HG02588 (cell line): ENCODE measurements at regions not wholly inside any gene's neighbourhood (a gene's known extent, or its start where the extent isn't known, plus 50 kb on each side); places are given as distances from the start of the nearest gene placed in this dataset.
A peak's percentile ranks its signal among the peaks of the same experiment; 100 is the strongest.

Source experiments
- ATAC-seq: cut with Tn5 transposase; IDR thresholded peaks from one replicate; pipeline ENCODE4 v1.9.1; 2021; ENCODE audit warnings: mild to moderate bottlenecking, moderate library complexity; ENCODE audit not compliant: unreplicated experiment

DNA sequence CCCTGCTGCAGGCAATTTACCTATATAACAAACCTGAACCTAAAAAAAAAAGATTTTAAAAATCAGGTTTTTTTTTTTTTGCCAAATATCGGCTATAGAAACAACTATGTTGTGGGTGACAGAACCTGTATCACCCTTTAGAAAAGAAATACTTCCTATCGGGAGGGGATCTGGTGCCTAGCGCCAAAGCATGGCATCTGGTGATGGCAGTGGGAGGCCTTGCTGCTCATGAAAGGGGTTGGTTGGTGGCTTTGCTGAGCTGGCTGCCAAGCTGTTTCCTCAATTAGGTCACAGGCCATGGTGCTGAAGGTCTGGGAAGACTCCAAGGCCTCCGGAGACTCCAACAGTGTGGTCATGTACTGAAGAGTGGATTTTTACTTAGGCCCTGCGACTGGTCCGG lies 328.5 kb downstream of the KLF5 start:
- ATAC-seq = no peak

DNA sequence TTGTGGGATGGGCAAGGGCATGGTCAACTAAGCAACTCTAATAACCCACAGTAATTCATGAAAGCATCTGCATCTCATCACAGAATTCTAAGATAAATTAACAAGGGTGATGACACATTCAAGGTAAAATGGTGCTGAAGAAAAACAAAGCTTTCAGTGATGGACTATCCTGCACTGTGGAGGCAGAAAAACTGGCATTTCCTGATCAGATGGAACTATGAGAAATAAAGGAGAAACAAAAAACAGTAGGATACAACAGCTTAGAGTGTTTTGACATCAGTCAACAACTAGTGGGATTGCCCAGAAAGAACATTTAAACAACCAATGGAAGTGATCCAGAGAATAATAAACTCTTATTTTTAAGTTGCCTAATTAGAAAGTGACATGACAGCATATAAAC lies 327.0 kb downstream of the KLF5 start:
- no peak for ATAC-seq

DNA sequence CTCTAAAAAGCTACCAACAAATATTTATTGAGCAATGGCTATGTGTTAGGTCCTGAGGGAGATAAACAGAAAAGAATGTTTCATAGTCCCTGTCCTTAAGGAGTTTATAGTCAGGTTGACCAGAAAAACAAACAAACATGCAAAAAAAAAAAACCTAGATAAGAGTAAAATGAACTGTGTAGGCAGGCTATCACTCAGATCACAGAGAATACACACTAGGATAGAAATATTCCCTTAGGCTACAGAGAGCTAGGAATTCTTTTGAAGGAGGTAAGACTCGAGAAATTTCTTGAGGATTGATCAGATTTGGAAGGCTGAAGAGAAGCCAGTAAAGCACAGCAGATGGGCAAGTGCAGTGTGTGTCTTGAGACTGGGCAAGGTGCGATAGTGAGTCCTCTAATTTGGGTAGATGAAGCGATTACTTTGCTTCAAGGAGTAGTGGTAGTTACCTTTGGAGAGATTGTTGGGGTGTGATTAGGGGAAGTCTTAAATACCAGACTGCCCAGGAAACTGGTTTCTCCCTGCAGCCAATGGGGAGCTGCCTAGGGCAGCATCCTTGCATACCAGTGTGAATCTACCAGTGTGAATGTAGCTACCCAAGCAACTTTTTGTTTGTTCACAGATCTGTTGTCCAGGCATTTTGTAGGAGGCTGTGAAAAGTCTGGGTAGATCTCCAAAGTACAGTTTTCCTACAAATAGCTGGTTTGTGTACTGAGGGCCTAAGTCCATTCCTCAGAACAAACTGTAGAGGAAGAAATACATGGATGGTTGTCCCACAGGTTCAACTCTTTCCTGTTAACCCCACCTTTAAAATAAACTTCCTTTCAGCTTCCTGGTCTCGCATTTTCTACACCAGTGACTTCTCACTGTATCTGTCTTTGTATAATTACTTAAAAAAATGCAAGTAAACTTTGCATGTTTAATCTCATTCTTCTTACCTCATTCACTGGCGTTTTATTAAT lies 314.1 kb downstream of the KLF5 start:
- ATAC-seq = no peak

DNA sequence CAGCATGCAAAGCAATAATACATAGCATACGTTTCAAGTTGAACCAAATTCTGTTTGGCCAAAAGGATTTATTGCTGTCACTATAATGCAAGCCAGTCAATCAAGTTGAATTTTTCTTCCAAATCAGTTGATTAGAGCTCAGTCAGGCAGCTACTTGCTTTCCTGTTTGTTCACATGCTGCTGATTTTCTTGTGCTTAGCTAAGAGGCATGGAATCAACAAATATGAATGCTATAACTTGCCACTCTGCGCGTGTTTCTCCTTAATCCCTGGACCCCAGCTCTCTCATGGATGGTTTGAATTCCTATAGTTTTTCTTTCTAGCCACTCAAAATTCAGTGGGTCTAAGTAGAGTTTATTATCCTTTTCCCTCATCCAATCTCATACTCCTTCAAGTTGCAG lies 311.3 kb downstream of the KLF5 start:
- ATAC-seq = no peak

DNA sequence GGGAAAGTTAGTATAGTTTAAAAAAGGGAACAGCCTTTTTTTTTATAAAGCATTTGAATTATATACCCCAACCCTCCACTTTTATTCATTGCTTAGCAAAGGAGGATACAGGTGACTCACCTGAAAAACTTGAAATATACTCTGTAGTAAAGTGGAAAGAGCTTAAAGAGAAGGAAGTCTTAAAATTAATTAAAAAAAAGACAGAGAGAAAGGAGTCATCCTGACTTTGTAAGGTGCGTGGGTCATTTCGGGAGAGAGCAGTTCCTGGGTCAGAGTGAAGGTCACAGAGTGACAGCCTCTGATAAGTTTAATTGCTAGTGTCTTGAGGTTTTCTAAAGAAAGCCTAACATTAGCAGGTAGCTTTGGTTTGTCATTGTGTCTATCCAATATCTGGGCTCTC lies 310.3 kb downstream of the KLF5 start:
- no peak for ATAC-seq

DNA sequence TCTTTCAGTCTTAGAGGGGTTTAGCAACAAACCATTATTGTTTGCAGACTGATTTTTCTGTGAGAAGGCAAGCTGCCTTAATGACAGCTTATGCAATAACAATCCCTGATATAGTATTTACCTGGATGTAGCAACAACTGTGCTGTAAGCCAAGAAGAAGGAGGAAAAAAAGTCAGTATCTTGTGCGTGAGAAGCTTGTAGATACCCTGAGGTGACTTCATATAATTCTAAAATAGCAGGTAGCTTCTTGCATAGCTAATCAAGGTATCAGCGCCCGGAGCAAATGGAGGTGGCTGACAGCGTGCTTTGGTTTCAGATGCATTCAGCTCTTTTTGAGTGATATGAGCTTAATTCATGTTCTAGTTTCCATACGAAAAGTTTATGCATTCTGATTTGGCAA lies 309.8 kb downstream of the KLF5 start:
- ATAC-seq = no peak

DNA sequence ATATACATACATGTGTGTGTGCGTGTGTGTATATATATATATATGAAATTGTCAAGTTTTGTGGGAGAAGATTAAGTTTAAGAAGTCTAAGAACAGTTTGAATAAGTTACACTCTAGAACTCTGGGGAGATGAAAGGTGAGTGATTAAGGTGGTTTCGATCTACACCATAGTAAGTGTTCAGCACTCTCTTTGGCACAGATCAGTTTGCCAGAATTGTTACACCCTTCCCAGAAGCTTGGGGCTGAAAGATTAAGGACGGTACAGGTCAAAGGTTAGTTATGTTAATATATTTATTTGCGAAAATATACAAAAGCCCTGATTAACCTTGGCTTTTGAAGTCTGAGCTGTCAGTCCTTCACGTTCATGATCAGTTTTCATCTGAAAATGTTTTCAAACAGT lies 309.1 kb downstream of the KLF5 start:
- no peak for ATAC-seq

DNA sequence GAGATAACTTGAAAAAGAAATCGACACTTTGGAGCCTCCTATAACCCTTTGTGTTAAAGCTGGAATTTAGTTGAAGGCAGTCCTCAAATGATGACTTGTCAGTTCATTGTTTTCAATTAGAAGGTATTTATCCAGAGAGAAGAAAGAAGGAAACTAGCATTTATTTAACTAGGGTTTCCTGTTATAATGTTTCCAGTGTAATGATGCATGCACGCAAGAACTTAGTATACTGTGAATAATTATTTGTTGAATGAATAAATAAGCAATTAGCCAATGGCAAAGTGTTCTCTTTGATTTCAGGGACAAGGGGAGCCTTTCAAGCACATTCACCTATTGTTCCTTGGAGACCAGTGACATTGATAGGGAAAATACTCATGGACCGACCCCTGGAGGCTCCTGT lies 307.4 kb downstream of the KLF5 start:
- ATAC-seq = no peak

DNA sequence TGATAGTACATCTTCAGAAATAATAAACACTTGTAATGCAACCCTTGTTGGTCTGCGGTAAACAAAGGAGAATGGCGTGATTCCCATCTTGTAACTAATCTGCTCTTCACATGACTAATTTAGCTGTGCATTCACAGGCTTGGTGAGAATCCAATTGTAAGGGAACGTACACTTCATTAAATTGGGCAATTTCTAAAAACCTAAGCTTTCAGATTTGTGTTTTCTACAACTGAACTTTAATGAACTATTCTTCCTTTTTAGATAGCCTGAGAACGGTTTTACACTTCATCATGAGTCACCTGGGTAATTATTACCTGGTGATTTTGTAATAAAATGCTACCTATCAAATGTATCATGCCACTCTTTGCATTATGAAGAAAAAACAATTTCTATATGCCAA lies 306.9 kb downstream of the KLF5 start:
- no peak for ATAC-seq

DNA sequence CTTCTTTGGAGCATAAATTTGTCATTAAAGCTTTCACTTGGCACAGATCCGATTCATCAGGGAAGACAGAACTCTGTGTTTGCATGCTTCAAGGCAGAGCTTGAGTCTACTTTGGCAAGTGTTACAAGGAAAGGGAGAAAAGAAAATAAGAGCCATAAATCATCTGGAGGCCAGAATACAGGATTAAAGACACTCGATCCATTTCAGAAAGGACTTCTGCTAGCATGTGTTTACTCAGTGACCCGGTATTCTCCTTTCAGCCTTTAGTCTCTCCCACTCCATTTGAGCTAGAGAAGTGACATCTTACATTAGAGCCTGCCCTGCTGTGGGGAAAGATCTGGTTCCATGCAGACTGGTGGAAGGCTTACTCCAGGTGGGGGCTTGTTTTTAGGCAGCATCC lies 306.4 kb downstream of the KLF5 start:
- no peak for ATAC-seq

DNA sequence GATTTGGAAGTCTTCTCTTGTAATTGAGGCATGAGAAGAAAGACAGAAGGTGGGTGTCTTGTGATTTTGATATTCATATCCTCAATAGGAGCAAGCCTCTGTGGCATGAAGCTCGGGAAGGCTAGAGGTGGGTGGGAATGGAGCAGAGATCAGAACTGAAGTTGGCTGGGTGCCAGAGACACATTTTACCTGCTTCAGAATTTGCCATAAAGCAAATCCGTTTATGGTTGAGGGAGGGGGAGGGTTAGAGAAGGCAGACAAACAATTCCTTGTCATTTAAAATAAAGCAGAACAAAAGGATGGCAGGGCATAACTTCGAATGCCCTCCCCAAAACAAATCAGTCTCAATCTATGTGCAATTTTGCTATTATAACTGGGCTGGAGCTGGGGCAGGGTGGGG lies 305.9 kb downstream of the KLF5 start:
- no peak for ATAC-seq

DNA sequence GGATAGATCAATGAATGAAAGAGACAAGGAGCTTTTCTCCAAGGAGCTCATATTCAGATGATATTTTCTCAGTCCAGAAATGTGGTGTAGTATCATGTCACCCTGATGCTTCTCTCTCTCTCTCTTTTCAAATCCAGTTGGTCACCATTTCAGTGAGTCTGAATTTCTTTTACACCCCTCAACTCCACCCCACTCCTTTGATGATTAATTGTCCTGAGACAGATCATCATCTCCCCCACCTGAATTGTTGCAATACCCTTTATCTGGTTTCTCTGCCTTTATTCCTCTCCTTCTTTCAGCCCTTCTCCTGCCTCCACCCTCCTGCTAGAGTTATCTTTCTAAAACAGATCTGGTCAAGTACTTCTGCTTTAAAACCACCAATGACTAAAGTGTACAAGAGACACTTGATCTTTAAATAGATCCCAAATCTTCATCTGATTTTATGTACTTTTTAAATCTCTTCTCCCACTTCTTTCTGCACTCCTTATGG lies 299.8 kb downstream of the KLF5 start:
- no peak for ATAC-seq

DNA sequence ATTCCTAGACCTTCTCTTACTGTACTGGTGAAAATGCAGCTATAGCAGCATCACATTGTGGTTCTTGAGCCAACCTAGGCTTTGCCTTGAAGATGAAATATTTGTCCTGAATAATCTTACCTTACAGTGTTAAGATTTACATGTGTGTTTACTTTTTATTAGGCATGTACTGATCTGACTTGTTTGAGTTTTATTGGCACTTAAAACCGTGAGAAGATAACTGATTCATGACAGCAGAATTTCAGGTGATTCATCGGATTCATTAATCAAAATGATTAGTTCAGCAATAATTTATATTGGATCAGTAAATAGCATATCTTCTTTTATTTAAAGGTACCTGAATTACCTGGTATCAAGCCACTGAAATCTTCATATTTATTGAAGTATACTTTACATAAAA lies 296.3 kb downstream of the KLF5 start:
- no peak for ATAC-seq

DNA sequence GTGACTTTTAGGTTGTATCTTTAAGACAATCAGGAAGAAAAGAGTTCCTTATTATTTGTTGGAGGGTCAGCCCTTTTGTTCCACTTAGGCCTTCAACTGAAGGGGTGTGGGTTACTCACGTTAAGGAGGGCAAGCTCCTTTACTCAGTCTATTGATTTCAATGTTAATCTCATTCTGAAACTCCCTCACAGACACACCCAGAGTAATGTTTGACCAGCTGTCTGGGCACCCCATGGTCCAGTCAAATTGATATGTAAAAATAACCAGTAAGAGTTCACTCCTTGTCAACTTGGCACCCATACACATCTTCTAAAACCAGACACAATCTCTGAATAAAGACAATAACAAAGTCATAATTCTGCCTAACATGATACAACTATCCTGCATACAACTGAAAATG lies 292.9 kb downstream of the KLF5 start:
- ATAC-seq = no peak

DNA sequence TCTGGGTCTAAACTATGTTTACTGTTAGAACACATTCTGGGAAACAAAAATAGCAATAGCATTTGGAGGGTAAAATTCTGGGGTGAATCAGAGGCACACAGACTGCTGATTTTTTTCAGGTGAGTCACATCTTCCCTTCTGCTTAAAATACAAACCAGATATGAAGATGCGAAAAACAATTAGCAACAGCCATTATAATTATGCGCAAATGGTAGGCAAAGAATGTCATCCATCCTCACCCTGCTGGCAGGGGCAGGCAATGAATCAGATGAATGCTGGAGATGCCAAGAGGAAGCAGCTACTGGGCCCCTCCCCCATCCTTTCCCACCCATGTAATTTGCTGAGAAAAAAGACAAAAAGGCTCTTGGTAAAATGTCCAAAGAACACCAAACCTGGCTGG lies 282.9 kb downstream of the KLF5 start:
- no peak for ATAC-seq

DNA sequence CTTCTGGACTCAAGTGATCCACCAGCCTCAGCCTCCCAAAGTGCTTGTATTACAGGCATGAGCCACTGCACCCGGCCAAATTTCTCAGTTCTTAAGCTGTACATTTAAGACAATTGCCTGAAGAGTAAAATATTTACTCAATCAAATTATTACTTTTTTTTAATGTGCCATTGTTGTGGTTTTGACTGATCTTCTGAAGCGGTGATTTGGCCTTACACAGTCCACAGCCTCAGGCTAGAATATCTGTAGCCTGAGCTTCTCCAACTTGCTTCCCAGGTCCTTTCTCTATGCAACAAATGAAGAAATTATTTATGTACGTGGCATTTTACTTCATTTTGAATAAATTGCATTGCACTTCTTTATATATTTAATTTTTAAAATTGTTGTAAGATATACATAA lies 281.3 kb downstream of the KLF5 start:
- no peak for ATAC-seq

DNA sequence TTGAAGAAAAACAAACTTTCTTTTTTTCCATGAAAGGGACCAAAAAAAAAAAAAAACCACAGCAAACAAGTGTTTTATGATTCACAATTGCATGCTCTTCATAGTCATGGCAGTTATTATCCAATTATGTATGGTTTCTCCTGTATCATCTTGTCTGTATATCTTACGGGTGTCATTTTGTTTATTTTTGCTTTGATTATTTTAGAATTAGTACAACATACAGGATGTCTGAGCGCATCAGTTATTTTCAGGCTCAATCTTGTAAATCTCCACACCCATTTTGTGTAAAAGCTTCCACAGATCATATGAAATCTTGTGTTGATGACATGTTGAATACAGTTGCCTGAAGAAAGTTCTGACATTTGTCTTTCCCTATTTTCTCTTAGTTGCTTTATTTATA lies 280.3 kb downstream of the KLF5 start:
- ATAC-seq = no peak

DNA sequence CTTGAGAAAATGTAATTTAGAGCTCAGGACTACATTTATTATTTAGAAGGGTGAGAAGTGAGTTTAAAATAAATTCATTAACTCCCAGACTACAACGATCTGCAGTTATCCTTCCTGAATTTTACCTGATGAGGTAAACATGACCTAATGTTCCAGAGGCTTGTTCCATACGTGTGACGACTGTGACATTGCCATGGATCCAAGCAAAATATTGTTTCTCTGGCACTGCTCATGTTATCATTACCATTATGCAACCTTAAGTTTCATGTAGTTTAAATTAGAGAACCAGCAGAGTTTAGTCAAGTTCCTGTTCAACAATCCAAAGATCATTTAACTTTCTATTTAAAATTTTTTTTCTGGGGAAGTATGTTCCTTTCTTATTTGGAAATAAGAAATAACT lies 279.6 kb downstream of the KLF5 start:
- ATAC-seq = no peak

DNA sequence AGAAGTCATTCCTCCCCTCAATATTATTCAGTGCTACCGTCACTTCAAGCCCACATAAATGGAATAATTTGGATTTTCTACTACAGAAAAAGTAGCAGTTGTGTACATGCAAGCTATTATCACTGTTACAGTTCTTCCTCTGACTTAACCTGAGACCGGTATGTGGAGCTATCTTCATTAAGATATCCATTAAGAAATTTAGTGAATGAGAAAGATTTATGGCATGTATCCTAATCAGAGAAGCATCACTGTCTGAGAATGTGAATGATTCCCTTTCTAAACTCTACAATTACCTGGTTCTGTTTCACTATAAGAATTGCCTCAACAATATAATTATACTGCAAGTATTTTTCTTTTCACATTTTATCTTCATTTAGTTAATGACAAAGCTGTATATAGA lies 278.7 kb downstream of the KLF5 start:
- no peak for ATAC-seq

DNA sequence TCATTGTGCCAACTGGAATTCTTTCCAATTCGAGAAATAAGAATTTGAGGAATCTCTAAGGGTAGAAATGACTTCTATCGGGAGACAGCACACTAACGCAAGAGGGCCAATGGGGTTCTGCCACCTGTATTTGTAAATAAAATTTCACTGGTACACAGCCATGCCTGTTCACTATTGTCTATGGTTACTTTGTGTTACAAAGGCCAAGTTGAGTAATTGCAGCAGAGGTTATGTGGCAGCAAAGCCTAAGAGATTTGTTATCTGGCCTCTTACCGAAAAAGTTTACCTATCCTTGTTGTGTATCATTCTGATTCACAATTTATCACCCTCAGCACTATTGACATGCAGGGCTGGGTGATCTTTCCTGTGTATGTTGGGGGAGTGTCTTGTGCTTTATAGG lies 278.0 kb downstream of the KLF5 start:
- ATAC-seq = no peak

DNA sequence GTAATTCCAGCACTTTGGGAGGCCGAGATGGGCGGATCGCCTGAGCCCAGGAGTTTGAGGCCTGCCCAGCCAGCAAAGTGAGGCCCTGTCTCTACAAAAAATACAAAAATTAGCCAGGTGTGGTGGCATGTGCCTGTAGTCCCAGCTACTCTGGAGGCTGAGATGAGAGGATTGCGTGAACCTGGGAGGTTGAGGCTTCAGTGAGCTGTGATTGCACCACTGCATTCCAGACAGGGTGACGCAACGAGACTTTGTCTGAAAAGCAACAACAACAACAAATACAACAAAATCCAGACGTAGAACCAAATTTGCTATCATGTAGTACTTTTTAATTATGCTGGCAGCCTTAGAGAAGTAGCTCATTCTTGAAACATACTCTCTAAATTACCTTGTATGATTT lies 277.1 kb downstream of the KLF5 start:
- no peak for ATAC-seq

DNA sequence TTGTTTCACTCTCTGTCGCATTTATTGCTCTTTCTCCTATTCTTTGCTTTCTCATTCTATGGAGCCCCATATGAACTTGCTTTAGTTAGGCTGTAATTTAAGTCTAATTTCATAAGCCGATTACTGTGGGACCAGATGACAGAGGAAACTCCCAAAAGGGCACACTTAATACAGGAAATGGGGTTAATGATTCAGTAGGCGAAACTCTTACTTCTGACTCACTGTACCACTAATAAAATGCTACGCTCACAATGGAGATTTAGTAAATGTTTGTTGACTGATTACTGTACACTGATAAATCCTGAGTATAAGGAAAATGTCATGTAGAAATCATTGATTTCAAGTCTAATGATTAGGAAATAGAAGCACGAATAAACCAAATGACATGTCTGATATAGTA lies 276.4 kb downstream of the KLF5 start:
- ATAC-seq = peak; percentile 88

DNA sequence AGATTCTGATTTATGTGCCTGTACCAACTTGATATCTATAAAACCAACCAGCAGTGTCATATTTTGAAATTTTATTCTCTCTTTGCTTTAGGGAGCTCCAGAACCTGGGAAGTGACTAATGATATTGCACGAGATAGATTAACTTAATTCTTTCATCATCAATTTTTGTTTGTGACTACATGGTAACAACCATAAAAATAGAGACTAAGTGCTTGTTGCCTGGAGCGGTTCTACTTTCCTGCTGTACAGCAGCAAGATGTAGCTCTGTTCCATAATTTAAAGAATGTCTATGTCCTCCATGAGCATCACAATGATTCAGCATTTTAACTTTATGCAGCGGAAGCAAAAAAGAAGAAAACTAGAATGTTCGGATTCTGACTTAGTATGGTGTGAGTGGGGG lies 275.6 kb downstream of the KLF5 start:
- no peak for ATAC-seq
